ENCODE measurements at regions not wholly inside any gene's neighbourhood (a gene's known extent, or its start where the extent isn't known, plus 50 kb on each side); places are given as distances from the start of the nearest gene placed in this dataset.

- Mint-ChIP-seq H3K9me3 (no peaks in the 10 kb centered on the region), H3K36me3 (ENCODE audit: low read depth) (no peaks in the 10 kb centered on the region), H3K27ac (no peak overlapping the region), H3K4me1 (no peaks in the 10 kb centered on the region), H3K27me3 (no peaks in the 10 kb centered on the region), H3K4me3 (no peak overlapping the region)
- POLR2A ChIA-PET: no interaction called here
- no peak for DNase-seq
- CTCF ChIA-PET: no interaction called here
Observed at GRCh38 chr14:26338231-26338630, 259.6 kb downstream of the NOVA1 start.

DNA sequence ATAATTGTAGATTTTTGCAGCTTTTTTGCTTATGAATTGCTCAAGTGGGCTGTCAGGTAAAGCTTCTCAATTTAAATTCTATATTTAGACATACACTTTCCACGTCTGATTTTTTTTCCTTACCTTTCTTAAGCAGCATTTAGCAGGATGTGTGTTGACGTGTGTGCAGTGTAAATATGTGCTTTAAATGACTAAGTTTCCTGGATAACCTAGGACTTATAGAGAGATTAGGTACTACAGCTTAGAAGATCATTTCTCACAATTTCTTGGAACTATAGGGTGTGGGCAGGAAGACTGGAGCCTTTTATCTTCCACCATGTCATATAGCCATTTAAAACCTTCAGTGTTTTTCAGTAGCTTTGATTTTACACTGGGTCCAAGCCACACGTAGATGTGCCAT is 263.5 kb downstream of the NOVA1 start:
- H3K27me3 Mint-ChIP-seq: no peaks in the 10 kb centered on the region
- no peaks in the 10 kb centered on the region for H3K36me3 Mint-ChIP-seq (ENCODE audit: low read depth)
- CTCF ChIA-PET: interaction anchor here (0.9 kb wide), 1 partner anchor 9 kb away, joined by 3 read pairs; no protein-coding TSS in a partner anchor
- peaks cover 4% of the 10 kb centered on the region for H3K9me3 Mint-ChIP-seq
- no peak for DNase-seq
- H3K27ac Mint-ChIP-seq: no peak overlapping the region
- H3K4me1 Mint-ChIP-seq: no peaks in the 10 kb centered on the region
- POLR2A ChIA-PET: no interaction called here
- no peak overlapping the region for H3K4me3 Mint-ChIP-seq

DNA sequence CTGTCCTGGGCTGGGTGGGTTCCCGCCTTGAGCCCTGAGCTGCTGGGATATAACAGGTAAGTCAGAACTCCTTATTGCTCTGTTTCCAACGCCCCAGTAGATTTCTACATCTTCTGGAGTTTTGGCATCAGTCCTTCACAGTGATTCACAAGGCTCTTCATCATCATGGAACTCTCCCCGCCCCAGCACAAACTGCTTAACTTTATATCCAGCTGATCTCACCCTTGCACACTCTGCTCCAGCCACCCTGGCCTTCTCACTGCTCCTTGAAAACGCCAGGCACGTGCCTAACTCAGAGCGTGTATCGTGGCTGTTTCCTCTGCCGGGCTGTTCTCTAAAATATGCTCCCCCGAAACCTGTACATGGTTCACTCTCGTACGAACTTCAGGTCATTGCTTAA is 264.9 kb downstream of the NOVA1 start:
- Mint-ChIP-seq H3K9me3 (peaks cover 9% of the 10 kb centered on the region), H3K36me3 (ENCODE audit: low read depth) (no peaks in the 10 kb centered on the region), H3K27ac (no peak overlapping the region), H3K4me3 (no peak overlapping the region), H3K4me1 (no peaks in the 10 kb centered on the region), H3K27me3 (no peaks in the 10 kb centered on the region)
- DNase-seq: no peak
- ChIA-PET CTCF (no interaction called here), POLR2A (no interaction called here)

DNA sequence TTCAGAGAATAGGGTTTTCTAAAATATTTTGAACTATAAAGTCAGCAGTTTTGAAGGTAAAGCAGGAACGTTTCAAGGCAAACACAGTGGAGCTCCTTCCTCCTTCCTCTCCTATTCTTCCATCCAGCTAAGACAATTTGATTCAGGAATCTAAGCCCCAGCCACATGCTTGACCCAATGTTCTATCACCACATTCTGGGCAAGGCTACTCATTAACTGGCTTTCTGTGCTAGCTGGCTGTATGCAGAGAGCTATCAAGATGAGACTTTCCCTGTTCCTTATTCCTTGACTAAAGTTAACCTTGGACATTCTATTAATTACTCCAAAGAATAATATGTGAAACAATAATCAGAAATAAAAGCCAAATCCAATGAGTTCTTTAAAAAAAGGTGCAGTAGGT is 266.9 kb downstream of the NOVA1 start:
- Mint-ChIP-seq H3K27me3 (no peaks in the 10 kb centered on the region), H3K27ac (no peak overlapping the region), H3K4me1 (no peaks in the 10 kb centered on the region), H3K36me3 (ENCODE audit: low read depth) (no peaks in the 10 kb centered on the region), H3K9me3 (peaks cover 10% of the 10 kb centered on the region), H3K4me3 (no peak overlapping the region)
- POLR2A ChIA-PET: no interaction called here
- no peak for DNase-seq
- CTCF ChIA-PET: no interaction called here

DNA sequence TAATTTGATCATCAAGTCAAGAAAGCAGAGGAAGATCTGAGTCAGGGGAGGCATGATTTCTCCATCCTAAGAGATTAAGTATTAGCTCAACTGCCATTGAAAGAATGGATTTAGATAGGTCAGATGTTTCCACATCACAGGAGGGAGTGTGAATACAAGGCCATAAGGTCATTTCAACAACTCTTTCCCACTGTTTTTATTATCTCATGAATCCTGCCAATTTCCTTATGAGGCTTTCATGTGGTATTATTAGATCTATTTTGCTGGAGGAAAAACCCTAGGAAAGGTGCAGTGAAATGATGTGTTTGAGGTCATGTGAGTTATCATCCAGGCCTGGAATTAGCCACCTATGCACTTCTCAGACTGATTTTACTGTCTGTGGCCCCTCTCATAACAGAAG is 269.0 kb downstream of the NOVA1 start:
- ChIA-PET POLR2A (no interaction called here), CTCF (no interaction called here)
- no peak for DNase-seq
- Mint-ChIP-seq H3K27ac (no peak overlapping the region), H3K36me3 (ENCODE audit: low read depth) (no peaks in the 10 kb centered on the region), H3K4me1 (no peaks in the 10 kb centered on the region), H3K4me3 (no peak overlapping the region), H3K27me3 (no peaks in the 10 kb centered on the region), H3K9me3 (peaks cover 12% of the 10 kb centered on the region)

DNA sequence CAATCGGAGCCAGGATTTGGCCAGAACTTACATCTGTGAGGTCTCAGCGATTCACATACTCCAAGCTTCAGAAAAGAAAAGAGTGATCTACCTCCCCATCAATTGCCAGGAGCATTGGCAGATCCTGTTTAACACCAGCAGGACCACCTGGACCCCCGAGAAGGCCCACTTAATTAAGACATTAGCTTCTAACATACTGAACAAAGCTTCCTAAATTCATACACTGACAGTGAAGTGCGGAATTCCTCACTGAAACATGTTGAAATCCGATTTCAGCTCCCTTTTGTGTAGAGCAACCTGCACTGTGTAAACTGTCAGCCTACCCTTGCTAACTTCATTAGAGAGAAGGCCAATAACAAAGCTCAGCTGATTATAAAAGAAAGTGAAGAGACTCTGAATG is 274.0 kb downstream of the NOVA1 start:
- CTCF ChIA-PET: no interaction called here
- no peaks in the 10 kb centered on the region for H3K36me3 Mint-ChIP-seq (ENCODE audit: low read depth)
- no peaks in the 10 kb centered on the region for H3K27me3 Mint-ChIP-seq

DNA sequence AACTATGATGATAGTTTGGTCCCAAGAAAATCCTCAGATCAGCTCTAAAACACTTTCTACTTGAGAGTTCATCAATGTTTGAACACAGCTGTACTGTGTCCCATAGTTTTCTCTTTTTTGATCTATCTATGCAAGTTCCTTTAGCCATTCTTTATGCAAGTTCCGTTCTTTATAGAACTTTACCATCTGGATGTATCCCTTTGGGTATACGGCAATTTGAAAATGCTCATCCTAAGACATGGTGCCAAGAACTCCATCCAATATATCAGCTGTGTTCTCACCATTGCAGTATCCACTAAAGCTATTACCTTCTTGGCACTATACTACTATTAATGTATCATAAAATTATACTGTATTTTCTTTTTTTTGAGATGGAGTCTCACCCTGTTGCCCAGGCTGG is 276.9 kb downstream of the NOVA1 start:
- Mint-ChIP-seq H3K4me3 (no peak overlapping the region), H3K36me3 (ENCODE audit: low read depth) (no peaks in the 10 kb centered on the region), H3K4me1 (no peaks in the 10 kb centered on the region), H3K27ac (no peak overlapping the region), H3K9me3 (peaks cover 5% of the 10 kb centered on the region), H3K27me3 (no peaks in the 10 kb centered on the region)
- ChIA-PET POLR2A (no interaction called here), CTCF (no interaction called here)
- DNase-seq: no peak

More for the DNA sequence above, 274.0 kb downstream of the NOVA1 start:
- DNase-seq: no peak
- H3K9me3 Mint-ChIP-seq: peaks cover 12% of the 10 kb centered on the region
- POLR2A ChIA-PET: no interaction called here
- H3K4me1 Mint-ChIP-seq: no peaks in the 10 kb centered on the region
- no peak overlapping the region for H3K27ac Mint-ChIP-seq
- no peak overlapping the region for H3K4me3 Mint-ChIP-seq

DNA sequence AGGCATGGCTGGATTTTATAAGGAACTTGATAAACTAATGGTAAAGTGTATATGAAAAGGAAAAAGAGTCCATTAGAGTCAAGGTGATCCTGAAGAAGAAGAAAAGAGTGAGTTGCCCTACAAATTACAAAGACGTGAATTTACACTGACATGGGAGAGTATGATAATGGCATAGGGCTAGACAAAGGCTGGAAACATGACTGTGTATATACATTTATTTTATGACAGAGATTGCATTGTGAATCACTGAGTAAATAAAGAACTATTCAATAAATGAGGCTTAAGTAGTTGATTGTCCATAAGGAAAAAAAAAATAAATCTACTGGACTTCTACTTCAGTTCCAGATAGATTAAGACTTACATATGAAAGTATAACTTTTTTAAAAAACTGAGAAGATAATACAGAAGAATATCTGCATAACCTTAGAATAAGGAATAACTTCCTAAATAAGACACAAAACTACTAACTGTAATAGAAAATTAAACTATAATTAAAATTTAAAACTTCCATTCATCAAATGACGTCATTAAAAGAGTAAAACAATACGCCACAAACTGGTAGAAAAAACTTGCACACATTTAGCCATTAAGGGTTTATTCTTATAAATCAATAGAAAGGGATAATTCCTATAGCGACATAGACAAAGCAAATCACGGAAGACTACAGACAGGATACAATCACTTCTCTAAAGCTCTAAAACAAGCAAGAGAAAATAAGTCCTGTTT is 278.5 kb downstream of the NOVA1 start:
- CTCF ChIA-PET: no interaction called here
- Mint-ChIP-seq H3K36me3 (ENCODE audit: low read depth) (no peaks in the 10 kb centered on the region), H3K27ac (no peak overlapping the region), H3K4me1 (no peaks in the 10 kb centered on the region), H3K9me3 (peaks cover 9% of the 10 kb centered on the region), H3K27me3 (no peaks in the 10 kb centered on the region), H3K4me3 (no peak overlapping the region)
- DNase-seq: no peak
- POLR2A ChIA-PET: no interaction called here

DNA sequence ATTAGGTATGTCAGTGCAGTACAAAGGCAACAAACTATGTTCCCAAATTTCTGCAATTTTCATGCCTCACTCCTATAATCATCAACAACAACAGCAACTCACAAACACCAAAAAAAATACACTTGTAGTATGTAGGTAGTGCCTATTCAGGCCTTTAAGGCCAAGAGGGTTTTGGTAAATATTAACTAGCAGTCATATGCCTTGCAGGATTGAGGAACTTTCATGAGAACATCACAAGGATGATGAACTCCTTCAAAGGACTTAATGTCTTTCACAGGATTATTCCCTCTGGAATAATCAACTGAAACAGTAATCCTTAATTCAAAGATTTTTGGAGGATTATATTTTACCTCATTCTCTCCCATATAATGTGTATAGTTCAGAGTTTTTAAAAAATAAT is 293.8 kb downstream of the NOVA1 start:
- Mint-ChIP-seq H3K27me3 (no peaks in the 10 kb centered on the region), H3K36me3 (ENCODE audit: low read depth) (no peaks in the 10 kb centered on the region), H3K27ac (no peak overlapping the region), H3K9me3 (peaks cover 23% of the 10 kb centered on the region), H3K4me3 (no peak overlapping the region), H3K4me1 (no peaks in the 10 kb centered on the region)
- ChIA-PET CTCF (no interaction called here), POLR2A (no interaction called here)
- no peak for DNase-seq

- H3K36me3 Mint-ChIP-seq (ENCODE audit: low read depth): no peaks in the 10 kb centered on the region
- no peaks in the 10 kb centered on the region for H3K27me3 Mint-ChIP-seq
- no peak overlapping the region for H3K4me3 Mint-ChIP-seq
Observed at GRCh38 chr14:26293909-26294308, 303.9 kb downstream of the NOVA1 start.

DNA sequence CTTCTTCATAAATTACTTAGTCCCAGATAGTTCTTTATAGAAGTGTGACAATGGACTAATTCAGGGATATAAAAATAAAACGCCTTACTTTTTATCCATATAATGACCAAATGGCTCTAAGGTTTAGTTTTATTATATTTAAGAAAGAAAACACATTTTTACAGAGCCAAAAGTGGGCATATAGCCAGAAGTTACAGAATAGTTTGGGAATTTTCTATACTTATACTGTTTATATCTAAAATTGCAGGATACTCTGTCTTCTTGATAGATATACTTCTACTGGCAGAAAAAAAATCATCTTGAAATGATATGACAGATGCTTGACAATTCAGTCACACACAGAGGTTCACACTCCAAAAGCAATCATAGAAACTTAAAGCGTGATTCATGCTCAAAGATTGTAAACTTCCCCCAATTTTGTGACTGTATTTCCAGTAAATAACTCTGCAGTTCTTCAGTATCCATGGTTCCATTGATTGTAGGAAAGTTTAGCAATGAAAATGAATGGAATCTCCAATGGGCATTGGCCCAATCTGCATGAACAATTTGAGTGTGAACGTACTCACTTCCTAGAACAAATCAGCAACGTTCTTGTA is 307.8 kb downstream of the NOVA1 start:
- Mint-ChIP-seq H3K4me3 (no peak overlapping the region), H3K4me1 (no peaks in the 10 kb centered on the region), H3K36me3 (ENCODE audit: low read depth) (no peaks in the 10 kb centered on the region), H3K27ac (no peak overlapping the region), H3K9me3 (peaks cover 21% of the 10 kb centered on the region), H3K27me3 (no peaks in the 10 kb centered on the region)
- POLR2A ChIA-PET: no interaction called here
- CTCF ChIA-PET: no interaction called here
- no peak for DNase-seq

More at GRCh38 chr14:26293909-26294308, 303.9 kb downstream of the NOVA1 start:
- ChIA-PET POLR2A (no interaction called here), CTCF (no interaction called here)
- DNase-seq: no peak
- Mint-ChIP-seq H3K4me1 (no peaks in the 10 kb centered on the region), H3K27ac (no peak overlapping the region), H3K9me3 (peaks cover 17% of the 10 kb centered on the region)

- H3K4me3 Mint-ChIP-seq: no peak overlapping the region
- no peaks in the 10 kb centered on the region for H3K36me3 Mint-ChIP-seq (ENCODE audit: low read depth)
- no peak overlapping the region for H3K27ac Mint-ChIP-seq
- DNase-seq: no peak
- peaks cover 11% of the 10 kb centered on the region for H3K9me3 Mint-ChIP-seq
- ChIA-PET CTCF (no interaction called here), POLR2A (no interaction called here)
- no peaks in the 10 kb centered on the region for H3K4me1 Mint-ChIP-seq
- no peaks in the 10 kb centered on the region for H3K27me3 Mint-ChIP-seq
Observed at GRCh38 chr14:26286913-26287205, 311.0 kb downstream of the NOVA1 start.

- Mint-ChIP-seq H3K9me3 (peaks cover 10% of the 10 kb centered on the region), H3K36me3 (ENCODE audit: low read depth) (no peaks in the 10 kb centered on the region), H3K4me1 (no peaks in the 10 kb centered on the region), H3K27ac (no peak overlapping the region), H3K27me3 (no peaks in the 10 kb centered on the region), H3K4me3 (no peak overlapping the region)
- DNase-seq: no peak
- POLR2A ChIA-PET: no interaction called here
- CTCF ChIA-PET: no interaction called here
Observed at GRCh38 chr14:26286081-26286912, 311.5 kb downstream of the NOVA1 start.

- ChIA-PET CTCF (no interaction called here), POLR2A (no interaction called here)
- Mint-ChIP-seq H3K36me3 (ENCODE audit: low read depth) (no peaks in the 10 kb centered on the region), H3K27me3 (no peaks in the 10 kb centered on the region), H3K9me3 (peaks cover 5% of the 10 kb centered on the region), H3K4me3 (no peak overlapping the region), H3K27ac (no peak overlapping the region), H3K4me1 (no peaks in the 10 kb centered on the region)
- DNase-seq: no peak
Observed at GRCh38 chr14:26282578-26282977, 315.3 kb downstream of the NOVA1 start.

Data from activated CD4-positive, alpha-beta memory T cell treated with anti-CD3 and anti-CD28 coated beads, Interleukin-2, amount 10 ng/mL, durations not matched to agents 7 days and 5 days (primary cell).